IMR-90 (cell line): ENCODE measurements at regions not wholly inside any gene's neighbourhood (a gene's known extent, or its start where the extent isn't known, plus 50 kb on each side); places are given as distances from the start of the nearest gene placed in this dataset.

Experiments used
- BHLHE40 ChIP-seq: fragments of 150-350 bp; IDR thresholded peaks from 2 replicates; pipeline ENCODE4 v1.6.1; 2016; ENCODE audit warnings: mild to moderate bottlenecking, low read depth, low read length
- CEBPB ChIP-seq: IDR thresholded peaks from 2 replicates; pipeline ENCODE4 v1.6.1; 2012; ENCODE audit warnings: low read depth, low read length, improper control_type of control experiment
- CTCF ChIP-seq: conservative IDR thresholded peaks from 2 replicates; pipeline ENCODE4 v1.5.1; 2012; ENCODE audit warnings: mild to moderate bottlenecking, low read depth, low read length, improper control_type of control experiment
- ELK1 ChIP-seq: fragments of 150-350 bp; IDR thresholded peaks from 2 replicates; pipeline ENCODE4 v1.6.1; 2016; ENCODE audit warnings: low read depth, mild to moderate bottlenecking, low read length, moderate library complexity, borderline replicate concordance
- FOS ChIP-seq: fragments of 150-350 bp; IDR thresholded peaks from 2 replicates; pipeline ENCODE4 v1.6.1; 2016; ENCODE audit warnings: low read depth, low read length
- MXI1 ChIP-seq: IDR thresholded peaks from 2 replicates; pipeline ENCODE4 v1.6.1; 2012; ENCODE audit warnings: low read depth, mild to moderate bottlenecking, low read length, moderate library complexity, borderline replicate concordance
- POLR2A ChIP-seq: IDR thresholded peaks from 2 replicates; pipeline ENCODE4 v1.6.1; 2012; ENCODE audit warnings: mild to moderate bottlenecking, low read depth, low read length
- RAD21 ChIP-seq: IDR thresholded peaks from 2 replicates; pipeline ENCODE4 v1.6.1; 2012; ENCODE audit warnings: low read length, improper control_type of control experiment
- RCOR1 ChIP-seq: IDR thresholded peaks from 2 replicates; pipeline ENCODE4 v1.6.1; 2012; ENCODE audit warnings: mild to moderate bottlenecking, low read length, improper control_type of control experiment; ENCODE audit not compliant: insufficient replicate concordance
- RFX5 ChIP-seq: IDR thresholded peaks from 2 replicates; pipeline ENCODE4 v1.8.0; 2012; ENCODE audit warnings: low read depth, mild to moderate bottlenecking, low read length, moderate library complexity
- SMC3 ChIP-seq: fragments of 150-350 bp; IDR thresholded peaks from 2 replicates; pipeline ENCODE4 v1.6.1; 2016; ENCODE audit warnings: low read depth, mild to moderate bottlenecking, antibody characterized with exemption, low read length, moderate library complexity

- TF ChIP-seq CTCF (no peak), RCOR1 (no peak), RFX5 (no peak), POLR2A (no peak), ELK1 (no peak), RAD21 (no peak), SMC3 (no peak), CEBPB (no peak), FOS (no peak), MXI1 (no peak), BHLHE40 (no peak)
Measured at GRCh38 chr11:116062490-116063171, 558.4 kb upstream of the CADM1 start.
